ENCODE measurements at regions not wholly inside any gene's neighbourhood (a gene's known extent, or its start where the extent isn't known, plus 50 kb on each side); places are given as distances from the start of the nearest gene placed in this dataset.
A peak's percentile ranks its signal among the peaks of the same experiment; 100 is the strongest.

DNA sequence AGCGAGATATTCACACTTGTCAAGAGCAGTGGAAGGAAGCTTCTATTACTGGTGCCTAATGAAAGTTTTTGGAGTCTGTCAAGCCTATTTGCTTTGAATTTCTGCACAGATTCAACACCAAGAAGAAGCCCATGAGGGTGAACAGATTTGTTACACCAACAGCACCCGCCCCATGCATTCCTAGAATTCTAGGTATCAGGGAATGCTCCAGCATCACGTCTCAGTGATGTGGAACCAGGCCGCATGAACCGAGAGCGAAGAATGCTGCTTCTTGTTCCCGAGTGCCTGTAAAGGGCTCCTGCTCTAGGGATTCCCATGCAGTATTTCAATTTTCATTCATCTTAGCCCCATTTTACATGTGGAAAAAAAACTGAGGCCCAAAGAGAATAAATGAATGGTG is 69.7 kb downstream of the KCNF1 start:
- TF ChIP-seq, protein P1, sequence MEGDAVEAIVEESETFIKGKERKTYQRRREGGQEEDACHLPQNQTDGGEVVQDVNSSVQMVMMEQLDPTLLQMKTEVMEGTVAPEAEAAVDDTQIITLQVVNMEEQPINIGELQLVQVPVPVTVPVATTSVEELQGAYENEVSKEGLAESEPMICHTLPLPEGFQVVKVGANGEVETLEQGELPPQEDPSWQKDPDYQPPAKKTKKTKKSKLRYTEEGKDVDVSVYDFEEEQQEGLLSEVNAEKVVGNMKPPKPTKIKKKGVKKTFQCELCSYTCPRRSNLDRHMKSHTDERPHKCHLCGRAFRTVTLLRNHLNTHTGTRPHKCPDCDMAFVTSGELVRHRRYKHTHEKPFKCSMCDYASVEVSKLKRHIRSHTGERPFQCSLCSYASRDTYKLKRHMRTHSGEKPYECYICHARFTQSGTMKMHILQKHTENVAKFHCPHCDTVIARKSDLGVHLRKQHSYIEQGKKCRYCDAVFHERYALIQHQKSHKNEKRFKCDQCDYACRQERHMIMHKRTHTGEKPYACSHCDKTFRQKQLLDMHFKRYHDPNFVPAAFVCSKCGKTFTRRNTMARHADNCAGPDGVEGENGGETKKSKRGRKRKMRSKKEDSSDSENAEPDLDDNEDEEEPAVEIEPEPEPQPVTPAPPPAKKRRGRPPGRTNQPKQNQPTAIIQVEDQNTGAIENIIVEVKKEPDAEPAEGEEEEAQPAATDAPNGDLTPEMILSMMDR (IDR thresholded peaks at IDR 0.05; ENCODE audit: borderline replicate concordance), result no peak
- Histone ChIP-seq H3K27ac (replicated peaks) (peak overlapping the region; percentile 67), H3K4me1 (peaks cover 14% of the 10 kb centered on the region), H3K9me3 (replicated peaks) (no peaks in the 10 kb centered on the region), H3K27me3 (ENCODE audit: low read depth) (peaks cover 67% of the 10 kb centered on the region), H3K4me3 (no peak overlapping the region), H3K36me3 (no peaks in the 10 kb centered on the region)
- no peak for DNase-seq
- intact Hi-C loops (cut with micrococcal nuclease), result no loop called here

- intact Hi-C loops (cut with micrococcal nuclease), result no loop called here
- peak overlapping the region; percentile 67 for H3K27ac ChIP-seq (replicated peaks)
- peak; percentile 71 for DNase-seq
Measured at GRCh38 chr2:10981941-10982431, 70.3 kb downstream of the KCNF1 start.

DNA sequence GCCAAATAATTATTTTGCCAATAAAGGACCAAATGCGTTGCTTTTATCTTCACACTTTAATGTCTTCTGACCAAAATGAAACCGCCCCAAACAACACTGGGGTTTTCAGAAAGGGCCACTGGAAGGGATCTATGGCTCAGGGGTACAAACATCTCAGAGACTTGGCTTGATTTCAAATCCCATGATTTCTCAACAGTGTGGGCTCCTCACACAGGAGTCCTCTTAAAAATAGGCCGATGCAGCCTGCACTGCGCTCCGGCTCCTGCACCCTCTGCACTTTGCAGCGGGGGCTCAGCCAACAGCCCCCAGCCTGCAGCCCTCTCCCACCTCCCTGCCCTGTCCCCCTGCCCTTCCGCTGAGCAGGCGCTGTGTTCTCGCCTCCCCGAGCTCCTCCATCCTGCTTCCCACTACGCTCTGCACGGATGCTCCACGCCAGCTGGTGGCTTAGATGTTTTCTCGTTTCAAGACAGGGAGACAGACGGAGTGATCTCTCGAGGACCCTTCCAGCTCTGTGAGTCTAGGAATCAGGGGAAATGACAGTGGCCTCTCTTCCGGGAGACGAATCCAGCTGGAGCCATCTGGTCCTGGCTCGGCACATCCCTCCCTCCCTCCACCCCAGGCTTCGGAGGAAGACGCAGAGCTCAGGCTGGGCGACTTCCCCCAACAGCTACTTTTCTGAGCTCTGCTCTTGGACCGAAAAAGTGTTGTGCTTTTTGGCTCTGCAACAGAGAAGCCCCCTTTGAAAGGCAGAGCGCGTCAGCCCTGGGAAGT is 71.4 kb downstream of the KCNF1 start:
- TF ChIP-seq, protein P1 (IDR thresholded peaks at IDR 0.05; ENCODE audit: borderline replicate concordance), result no peak
- no peaks in the 10 kb centered on the region for H3K36me3 ChIP-seq
- peak overlapping the region; percentile 40 for H3K4me3 ChIP-seq
- peaks cover 65% of the 10 kb centered on the region for H3K27me3 ChIP-seq (ENCODE audit: low read depth)
- intact Hi-C loops (cut with micrococcal nuclease), result no loop called here
- peaks cover 14% of the 10 kb centered on the region for H3K4me1 ChIP-seq
- peak; percentile 75 for DNase-seq
- peak overlapping the region; percentile 84 for H3K27ac ChIP-seq (replicated peaks)
- H3K9me3 ChIP-seq (replicated peaks), result no peaks in the 10 kb centered on the region

More at GRCh38 chr2:10981941-10982431, 70.3 kb downstream of the KCNF1 start:
- H3K4me1 ChIP-seq, result peaks cover 14% of the 10 kb centered on the region
- TF ChIP-seq, protein P1 (IDR thresholded peaks at IDR 0.05; ENCODE audit: borderline replicate concordance), result no peak
- no peak overlapping the region for H3K4me3 ChIP-seq
- H3K9me3 ChIP-seq (replicated peaks), result no peaks in the 10 kb centered on the region
- peaks cover 68% of the 10 kb centered on the region for H3K27me3 ChIP-seq (ENCODE audit: low read depth)
- no peaks in the 10 kb centered on the region for H3K36me3 ChIP-seq

GRCh38 chr2:10983711-10984110 is 72.0 kb downstream of the KCNF1 start:
- TF ChIP-seq, protein P1 (IDR thresholded peaks at IDR 0.05; ENCODE audit: borderline replicate concordance), result no peak
- Histone ChIP-seq H3K4me3 (peak overlapping the region; percentile 40), H3K4me1 (peaks cover 14% of the 10 kb centered on the region), H3K9me3 (replicated peaks) (no peaks in the 10 kb centered on the region), H3K36me3 (no peaks in the 10 kb centered on the region), H3K27me3 (ENCODE audit: low read depth) (peaks cover 59% of the 10 kb centered on the region), H3K27ac (replicated peaks) (peak overlapping the region; percentile 84)
- intact Hi-C loops (cut with micrococcal nuclease), result no loop called here
- DNase-seq, result no peak

DNA sequence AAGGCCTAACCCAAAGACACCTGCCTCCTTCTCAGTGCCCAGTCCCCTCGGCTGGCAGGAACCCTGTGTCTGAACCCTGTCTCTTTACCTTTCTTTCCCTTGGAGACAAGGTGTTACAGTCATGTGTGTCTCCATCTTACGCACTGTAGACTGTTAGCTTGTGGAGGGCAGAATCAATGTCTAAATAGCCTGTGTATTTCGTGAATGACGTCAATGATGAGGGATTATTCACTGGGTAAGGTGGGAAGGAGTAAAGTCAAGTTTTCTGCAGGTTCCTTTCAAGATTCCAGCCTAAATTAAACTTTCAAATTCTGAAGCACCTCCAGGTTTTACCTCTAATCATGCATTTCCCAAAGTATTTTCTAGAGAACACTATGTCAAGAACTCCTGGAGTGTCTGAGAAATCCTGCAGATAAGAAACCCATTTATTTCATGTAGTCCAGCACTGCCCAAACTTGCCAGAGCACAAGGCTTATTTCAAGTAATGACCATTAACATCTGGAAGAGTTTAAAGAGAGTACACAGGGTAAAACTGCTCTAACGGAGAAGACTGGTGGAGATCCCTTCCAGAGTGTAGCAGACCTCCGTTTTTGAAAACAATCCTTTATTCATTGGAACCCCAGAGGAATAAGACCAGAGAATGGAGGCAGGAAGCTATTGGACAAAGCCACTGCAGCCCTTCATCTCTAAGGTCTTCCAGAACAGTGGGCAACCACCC is 72.8 kb downstream of the KCNF1 start:
- TF ChIP-seq, protein P1 (IDR thresholded peaks at IDR 0.05; ENCODE audit: borderline replicate concordance), result no peak
- no peak for DNase-seq
- intact Hi-C loops (cut with micrococcal nuclease), result no loop called here

More for the DNA sequence above, 72.8 kb downstream of the KCNF1 start:
- H3K27ac ChIP-seq (replicated peaks), result peak overlapping the region; percentile 84
- H3K9me3 ChIP-seq (replicated peaks), result no peaks in the 10 kb centered on the region
- peaks cover 51% of the 10 kb centered on the region for H3K27me3 ChIP-seq (ENCODE audit: low read depth)
- H3K4me3 ChIP-seq, result no peak overlapping the region
- H3K36me3 ChIP-seq, result no peaks in the 10 kb centered on the region
- peaks cover 12% of the 10 kb centered on the region for H3K4me1 ChIP-seq
